ENCODE measurements at regions not wholly inside any gene's neighbourhood (a gene's known extent, or its start where the extent isn't known, plus 50 kb on each side); places are given as distances from the start of the nearest gene placed in this dataset.

DNA sequence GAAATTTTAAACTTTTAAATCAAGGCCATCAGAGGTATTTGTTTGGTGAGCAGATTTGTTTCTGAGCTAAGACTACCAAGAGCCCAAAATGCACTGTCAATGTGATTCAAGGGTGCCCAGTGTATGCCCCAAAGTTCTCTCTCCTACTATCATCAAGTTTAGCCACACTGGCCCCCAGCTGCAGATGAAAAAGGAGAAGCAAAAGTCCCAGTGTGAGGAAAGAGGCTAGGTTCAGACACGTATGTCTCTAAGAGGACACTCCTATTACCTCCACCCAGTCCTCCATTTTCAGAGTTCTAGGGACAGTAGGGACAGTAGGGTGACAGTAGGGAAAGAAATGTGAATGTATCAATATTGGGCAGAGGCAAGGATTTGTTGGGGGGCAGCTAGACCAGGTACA is 230.8 kb downstream of the CD83 start:
- TF ChIP-seq EZH2 (IDR thresholded peaks at IDR 0.05; ENCODE audit: low read depth, unreplicated experiment) = no peak
- no peak for TF ChIP-seq STAT1 (IDR thresholded peaks at IDR 0.05; ENCODE audit: unreplicated experiment)
- no peak for TF ChIP-seq POLR2AphosphoS5 (IDR thresholded peaks at IDR 0.05; ENCODE audit: low read depth)
- TF ChIP-seq EZH2phosphoT487 (IDR thresholded peaks at IDR 0.05; ENCODE audit: unreplicated experiment) = no peak
- TF ChIP-seq, protein P1, sequence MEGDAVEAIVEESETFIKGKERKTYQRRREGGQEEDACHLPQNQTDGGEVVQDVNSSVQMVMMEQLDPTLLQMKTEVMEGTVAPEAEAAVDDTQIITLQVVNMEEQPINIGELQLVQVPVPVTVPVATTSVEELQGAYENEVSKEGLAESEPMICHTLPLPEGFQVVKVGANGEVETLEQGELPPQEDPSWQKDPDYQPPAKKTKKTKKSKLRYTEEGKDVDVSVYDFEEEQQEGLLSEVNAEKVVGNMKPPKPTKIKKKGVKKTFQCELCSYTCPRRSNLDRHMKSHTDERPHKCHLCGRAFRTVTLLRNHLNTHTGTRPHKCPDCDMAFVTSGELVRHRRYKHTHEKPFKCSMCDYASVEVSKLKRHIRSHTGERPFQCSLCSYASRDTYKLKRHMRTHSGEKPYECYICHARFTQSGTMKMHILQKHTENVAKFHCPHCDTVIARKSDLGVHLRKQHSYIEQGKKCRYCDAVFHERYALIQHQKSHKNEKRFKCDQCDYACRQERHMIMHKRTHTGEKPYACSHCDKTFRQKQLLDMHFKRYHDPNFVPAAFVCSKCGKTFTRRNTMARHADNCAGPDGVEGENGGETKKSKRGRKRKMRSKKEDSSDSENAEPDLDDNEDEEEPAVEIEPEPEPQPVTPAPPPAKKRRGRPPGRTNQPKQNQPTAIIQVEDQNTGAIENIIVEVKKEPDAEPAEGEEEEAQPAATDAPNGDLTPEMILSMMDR (conservative IDR thresholded peaks at IDR 0.05; ENCODE audit: low read depth in 2 of 2) = no peak
- TF ChIP-seq, protein P2, sequence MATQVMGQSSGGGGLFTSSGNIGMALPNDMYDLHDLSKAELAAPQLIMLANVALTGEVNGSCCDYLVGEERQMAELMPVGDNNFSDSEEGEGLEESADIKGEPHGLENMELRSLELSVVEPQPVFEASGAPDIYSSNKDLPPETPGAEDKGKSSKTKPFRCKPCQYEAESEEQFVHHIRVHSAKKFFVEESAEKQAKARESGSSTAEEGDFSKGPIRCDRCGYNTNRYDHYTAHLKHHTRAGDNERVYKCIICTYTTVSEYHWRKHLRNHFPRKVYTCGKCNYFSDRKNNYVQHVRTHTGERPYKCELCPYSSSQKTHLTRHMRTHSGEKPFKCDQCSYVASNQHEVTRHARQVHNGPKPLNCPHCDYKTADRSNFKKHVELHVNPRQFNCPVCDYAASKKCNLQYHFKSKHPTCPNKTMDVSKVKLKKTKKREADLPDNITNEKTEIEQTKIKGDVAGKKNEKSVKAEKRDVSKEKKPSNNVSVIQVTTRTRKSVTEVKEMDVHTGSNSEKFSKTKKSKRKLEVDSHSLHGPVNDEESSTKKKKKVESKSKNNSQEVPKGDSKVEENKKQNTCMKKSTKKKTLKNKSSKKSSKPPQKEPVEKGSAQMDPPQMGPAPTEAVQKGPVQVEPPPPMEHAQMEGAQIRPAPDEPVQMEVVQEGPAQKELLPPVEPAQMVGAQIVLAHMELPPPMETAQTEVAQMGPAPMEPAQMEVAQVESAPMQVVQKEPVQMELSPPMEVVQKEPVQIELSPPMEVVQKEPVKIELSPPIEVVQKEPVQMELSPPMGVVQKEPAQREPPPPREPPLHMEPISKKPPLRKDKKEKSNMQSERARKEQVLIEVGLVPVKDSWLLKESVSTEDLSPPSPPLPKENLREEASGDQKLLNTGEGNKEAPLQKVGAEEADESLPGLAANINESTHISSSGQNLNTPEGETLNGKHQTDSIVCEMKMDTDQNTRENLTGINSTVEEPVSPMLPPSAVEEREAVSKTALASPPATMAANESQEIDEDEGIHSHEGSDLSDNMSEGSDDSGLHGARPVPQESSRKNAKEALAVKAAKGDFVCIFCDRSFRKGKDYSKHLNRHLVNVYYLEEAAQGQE (IDR thresholded peaks at IDR 0.05; ENCODE audit: unreplicated experiment) = no peak
- no peak for TF ChIP-seq CREB1 (CRISPR knock-in tag; IDR thresholded peaks at IDR 0.05; ENCODE audit: low read depth)
- TF ChIP-seq ZNF331 (CRISPR knock-in tag; IDR thresholded peaks at IDR 0.05; ENCODE audit: low read depth) = no peak
- TF ChIP-seq, protein P3, sequence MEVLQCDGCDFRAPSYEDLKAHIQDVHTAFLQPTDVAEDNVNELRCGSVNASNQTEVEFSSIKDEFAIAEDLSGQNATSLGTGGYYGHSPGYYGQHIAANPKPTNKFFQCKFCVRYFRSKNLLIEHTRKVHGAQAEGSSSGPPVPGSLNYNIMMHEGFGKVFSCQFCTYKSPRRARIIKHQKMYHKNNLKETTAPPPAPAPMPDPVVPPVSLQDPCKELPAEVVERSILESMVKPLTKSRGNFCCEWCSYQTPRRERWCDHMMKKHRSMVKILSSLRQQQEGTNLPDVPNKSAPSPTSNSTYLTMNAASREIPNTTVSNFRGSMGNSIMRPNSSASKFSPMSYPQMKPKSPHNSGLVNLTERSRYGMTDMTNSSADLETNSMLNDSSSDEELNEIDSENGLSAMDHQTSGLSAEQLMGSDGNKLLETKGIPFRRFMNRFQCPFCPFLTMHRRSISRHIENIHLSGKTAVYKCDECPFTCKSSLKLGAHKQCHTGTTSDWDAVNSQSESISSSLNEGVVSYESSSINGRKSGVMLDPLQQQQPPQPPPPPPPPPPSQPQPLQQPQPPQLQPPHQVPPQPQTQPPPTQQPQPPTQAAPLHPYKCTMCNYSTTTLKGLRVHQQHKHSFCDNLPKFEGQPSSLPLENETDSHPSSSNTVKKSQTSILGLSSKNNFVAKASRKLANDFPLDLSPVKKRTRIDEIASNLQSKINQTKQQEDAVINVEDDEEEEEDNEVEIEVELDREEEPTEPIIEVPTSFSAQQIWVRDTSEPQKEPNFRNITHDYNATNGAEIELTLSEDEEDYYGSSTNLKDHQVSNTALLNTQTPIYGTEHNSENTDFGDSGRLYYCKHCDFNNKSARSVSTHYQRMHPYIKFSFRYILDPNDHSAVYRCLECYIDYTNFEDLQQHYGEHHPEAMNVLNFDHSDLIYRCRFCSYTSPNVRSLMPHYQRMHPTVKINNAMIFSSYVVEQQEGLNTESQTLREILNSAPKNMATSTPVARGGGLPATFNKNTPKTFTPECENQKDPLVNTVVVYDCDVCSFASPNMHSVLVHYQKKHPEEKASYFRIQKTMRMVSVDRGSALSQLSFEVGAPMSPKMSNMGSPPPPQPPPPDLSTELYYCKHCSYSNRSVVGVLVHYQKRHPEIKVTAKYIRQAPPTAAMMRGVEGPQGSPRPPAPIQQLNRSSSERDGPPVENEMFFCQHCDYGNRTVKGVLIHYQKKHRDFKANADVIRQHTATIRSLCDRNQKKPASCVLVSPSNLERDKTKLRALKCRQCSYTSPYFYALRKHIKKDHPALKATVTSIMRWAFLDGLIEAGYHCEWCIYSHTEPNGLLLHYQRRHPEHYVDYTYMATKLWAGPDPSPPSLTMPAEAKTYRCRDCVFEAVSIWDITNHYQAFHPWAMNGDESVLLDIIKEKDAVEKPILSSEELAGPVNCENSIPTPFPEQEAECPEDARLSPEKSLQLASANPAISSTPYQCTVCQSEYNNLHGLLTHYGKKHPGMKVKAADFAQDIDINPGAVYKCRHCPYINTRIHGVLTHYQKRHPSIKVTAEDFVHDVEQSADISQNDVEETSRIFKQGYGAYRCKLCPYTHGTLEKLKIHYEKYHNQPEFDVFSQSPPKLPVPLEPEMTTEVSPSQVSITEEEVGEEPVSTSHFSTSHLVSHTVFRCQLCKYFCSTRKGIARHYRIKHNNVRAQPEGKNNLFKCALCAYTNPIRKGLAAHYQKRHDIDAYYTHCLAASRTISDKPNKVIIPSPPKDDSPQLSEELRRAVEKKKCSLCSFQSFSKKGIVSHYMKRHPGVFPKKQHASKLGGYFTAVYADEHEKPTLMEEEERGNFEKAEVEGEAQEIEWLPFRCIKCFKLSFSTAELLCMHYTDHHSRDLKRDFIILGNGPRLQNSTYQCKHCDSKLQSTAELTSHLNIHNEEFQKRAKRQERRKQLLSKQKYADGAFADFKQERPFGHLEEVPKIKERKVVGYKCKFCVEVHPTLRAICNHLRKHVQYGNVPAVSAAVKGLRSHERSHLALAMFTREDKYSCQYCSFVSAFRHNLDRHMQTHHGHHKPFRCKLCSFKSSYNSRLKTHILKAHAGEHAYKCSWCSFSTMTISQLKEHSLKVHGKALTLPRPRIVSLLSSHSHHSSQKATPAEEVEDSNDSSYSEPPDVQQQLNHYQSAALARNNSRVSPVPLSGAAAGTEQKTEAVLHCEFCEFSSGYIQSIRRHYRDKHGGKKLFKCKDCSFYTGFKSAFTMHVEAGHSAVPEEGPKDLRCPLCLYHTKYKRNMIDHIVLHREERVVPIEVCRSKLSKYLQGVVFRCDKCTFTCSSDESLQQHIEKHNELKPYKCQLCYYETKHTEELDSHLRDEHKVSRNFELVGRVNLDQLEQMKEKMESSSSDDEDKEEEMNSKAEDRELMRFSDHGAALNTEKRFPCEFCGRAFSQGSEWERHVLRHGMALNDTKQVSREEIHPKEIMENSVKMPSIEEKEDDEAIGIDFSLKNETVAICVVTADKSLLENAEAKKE (CRISPR knock-in tag; IDR thresholded peaks at IDR 0.05) = no peak
- no peak for TF ChIP-seq NANOG (IDR thresholded peaks at IDR 0.05; ENCODE audit: borderline replicate concordance)
- TF ChIP-seq ZNF114 (CRISPR knock-in tag; IDR thresholded peaks at IDR 0.05) = no peak
- no peak for TF ChIP-seq JUNB (IDR thresholded peaks at IDR 0.05; ENCODE audit: unreplicated experiment)
- TF ChIP-seq, protein P4, sequence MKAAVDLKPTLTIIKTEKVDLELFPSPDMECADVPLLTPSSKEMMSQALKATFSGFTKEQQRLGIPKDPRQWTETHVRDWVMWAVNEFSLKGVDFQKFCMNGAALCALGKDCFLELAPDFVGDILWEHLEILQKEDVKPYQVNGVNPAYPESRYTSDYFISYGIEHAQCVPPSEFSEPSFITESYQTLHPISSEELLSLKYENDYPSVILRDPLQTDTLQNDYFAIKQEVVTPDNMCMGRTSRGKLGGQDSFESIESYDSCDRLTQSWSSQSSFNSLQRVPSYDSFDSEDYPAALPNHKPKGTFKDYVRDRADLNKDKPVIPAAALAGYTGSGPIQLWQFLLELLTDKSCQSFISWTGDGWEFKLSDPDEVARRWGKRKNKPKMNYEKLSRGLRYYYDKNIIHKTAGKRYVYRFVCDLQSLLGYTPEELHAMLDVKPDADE (IDR thresholded peaks at IDR 0.05) = no peak
